ENCODE measurements at regions not wholly inside any gene's neighbourhood (a gene's known extent, or its start where the extent isn't known, plus 50 kb on each side); places are given as distances from the start of the nearest gene placed in this dataset.

- Histone ChIP-seq H3K36me3 (no peaks in the 10 kb centered on the region), H3K4me1 (peaks cover 57 to 86% (median 64%) of the 10 kb centered on the region in 10 experiments), H3K4me2 (peak overlapping the region in 10 of 11 experiments; percentile 75 to 96 (median 89); a peak in 20 of 22 replicates), H3K27ac (0 out of 22 replicates have a peak overlapping the region, but pooled peaks of 2 of the 11 experiments have one; percentile 7 to 48), H4K20me1 (no peaks in the 10 kb centered on the region), H3K27me3 (peaks cover 0 to 7% (median 0%) of the 10 kb centered on the region in 11 experiments; a peak in 1 of 22 replicates), H3K4me3 (no peak overlapping the region), H3K9me3 (replicated peaks in 1 of 11) (peaks cover 10 to 25% (median 18%) of the 10 kb centered on the region in 11 experiments), H3K9ac (no peak overlapping the region; a peak in 1 of 22 replicates)
- no peak for TF ChIP-seq Cebpa-rat (IDR thresholded peaks at IDR 0.05)
These were observed 81.3 kb upstream of the LINC01488 start for GRCh38 chr11:69400140-69400539.

- H3K4me2 ChIP-seq, result peak overlapping the region; percentile 75 to 96 (median 89)
- H3K9ac ChIP-seq, result peak overlapping the region in 8 of 11 experiments; percentile 1 to 53 (median 42); a peak in 13 of 22 replicates
- peaks cover 10 to 25% (median 18%) of the 10 kb centered on the region in 11 experiments for H3K9me3 ChIP-seq (replicated peaks in 1 of 11)
These were observed 80.5 kb upstream of the LINC01488 start for GRCh38 chr11:69400771-69401590.

GRCh38 chr11:69401715-69402114, 79.7 kb upstream of the LINC01488 start:
- no peak for TF ChIP-seq Cebpa-rat (IDR thresholded peaks at IDR 0.05)
- H3K9ac ChIP-seq, result peak overlapping the region in 9 of 11 experiments; percentile 1 to 53 (median 38); a peak in 13 of 22 replicates
- H3K4me1 ChIP-seq, result peaks cover 44 to 74% (median 59%) of the 10 kb centered on the region in 10 experiments
- H3K4me2 ChIP-seq, result peak overlapping the region; percentile 75 to 96 (median 89)
- H4K20me1 ChIP-seq, result no peaks in the 10 kb centered on the region
- H3K36me3 ChIP-seq, result no peaks in the 10 kb centered on the region
- peak overlapping the region in 6 of 10 experiments; percentile 0 to 36 (median 19); a peak in 6 of 20 replicates for H3K4me3 ChIP-seq
- peaks cover 0 to 7% (median 0%) of the 10 kb centered on the region in 11 experiments; a peak in 1 of 22 replicates for H3K27me3 ChIP-seq
- H3K27ac ChIP-seq, result peak overlapping the region in 8 of 11 experiments; percentile 1 to 57 (median 40); a peak in 14 of 22 replicates
- peaks cover 10 to 25% (median 18%) of the 10 kb centered on the region in 11 experiments for H3K9me3 ChIP-seq (replicated peaks in 1 of 11)

More at GRCh38 chr11:69400771-69401590, 80.5 kb upstream of the LINC01488 start:
- H3K36me3 ChIP-seq, result no peaks in the 10 kb centered on the region
- peaks cover 0 to 7% (median 0%) of the 10 kb centered on the region in 11 experiments; a peak in 1 of 22 replicates for H3K27me3 ChIP-seq
- H3K27ac ChIP-seq, result peak overlapping the region in 8 of 11 experiments; percentile 1 to 57 (median 40); a peak in 15 of 22 replicates
- H4K20me1 ChIP-seq, result no peaks in the 10 kb centered on the region
- H3K4me3 ChIP-seq, result peak overlapping the region in 5 of 10 experiments; percentile 2 to 36 (median 27); a peak in 7 of 20 replicates
- peaks cover 49 to 81% (median 61%) of the 10 kb centered on the region in 10 experiments for H3K4me1 ChIP-seq
- no peak for TF ChIP-seq Cebpa-rat (IDR thresholded peaks at IDR 0.05)

GRCh38 chr11:69402251-69402887, 79.1 kb upstream of the LINC01488 start:
- Histone ChIP-seq H3K27me3 (peaks cover 0 to 7% (median 0%) of the 10 kb centered on the region in 11 experiments; a peak in 1 of 22 replicates), H3K4me1 (peaks cover 44 to 68% (median 54%) of the 10 kb centered on the region in 10 experiments), H3K9ac (peak overlapping the region in 7 of 11 experiments; percentile 1 to 53 (median 29); a peak in 4 of 22 replicates), H3K27ac (peak overlapping the region in 8 of 11 experiments; percentile 1 to 57 (median 40); a peak in 11 of 22 replicates), H3K4me2 (peak overlapping the region; percentile 75 to 96 (median 89)), H3K36me3 (no peaks in the 10 kb centered on the region), H3K4me3 (peak overlapping the region in 2 of 10 experiments; percentile 0 to 10; a peak in 1 of 20 replicates), H3K9me3 (replicated peaks in 1 of 11) (peaks cover 10 to 25% (median 18%) of the 10 kb centered on the region in 11 experiments), H4K20me1 (no peaks in the 10 kb centered on the region)
- TF ChIP-seq Cebpa-rat (IDR thresholded peaks at IDR 0.05), result no peak

- Histone ChIP-seq H3K4me2 (peak overlapping the region in 5 of 11 experiments; percentile 1 to 17 (median 3); a peak in 4 of 22 replicates), H4K20me1 (no peaks in the 10 kb centered on the region), H3K4me1 (peaks cover 36 to 60% (median 48%) of the 10 kb centered on the region in 10 experiments), H3K27ac (no peak overlapping the region), H3K27me3 (peaks cover 0 to 7% (median 0%) of the 10 kb centered on the region in 11 experiments; a peak in 1 of 22 replicates), H3K4me3 (no peak overlapping the region), H3K9me3 (replicated peaks in 1 of 11) (peaks cover 10 to 25% (median 18%) of the 10 kb centered on the region in 11 experiments), H3K9ac (no peak overlapping the region), H3K36me3 (no peaks in the 10 kb centered on the region)
- no peak for TF ChIP-seq Cebpa-rat (IDR thresholded peaks at IDR 0.05)
These were observed 77.8 kb upstream of the LINC01488 start for GRCh38 chr11:69403556-69404215.

GRCh38 chr11:69406060-69406459, 75.4 kb upstream of the LINC01488 start:
- Histone ChIP-seq H3K4me1 (peaks cover 37 to 60% (median 43%) of the 10 kb centered on the region in 10 experiments), H3K4me3 (no peak overlapping the region)
- no peak for TF ChIP-seq Cebpa-rat (IDR thresholded peaks at IDR 0.05)

GRCh38 chr11:69409812-69410645, 71.4 kb upstream of the LINC01488 start:
- Histone ChIP-seq H4K20me1 (no peaks in the 10 kb centered on the region), H3K4me3 (no peak overlapping the region), H3K36me3 (no peaks in the 10 kb centered on the region), H3K27me3 (no peaks in the 10 kb centered on the region), H3K27ac (peak overlapping the region in 9 of 11 experiments; percentile 10 to 68 (median 52); a peak in 13 of 22 replicates), H3K4me2 (peak overlapping the region; percentile 65 to 89 (median 75)), H3K9me3 (replicated peaks in 1 of 11) (peaks cover 7 to 19% (median 13%) of the 10 kb centered on the region in 11 experiments; a peak in 16 of 22 replicates), H3K4me1 (peaks cover 30 to 48% (median 36%) of the 10 kb centered on the region in 10 experiments), H3K9ac (peak overlapping the region in 3 of 11 experiments; percentile 0 to 28 (median 26); a peak in 4 of 22 replicates)
- TF ChIP-seq Cebpa-rat (IDR thresholded peaks at IDR 0.05), result no peak

More at GRCh38 chr11:69406060-69406459, 75.4 kb upstream of the LINC01488 start:
- Histone ChIP-seq H3K4me2 (no peak overlapping the region; a peak in 1 of 22 replicates), H3K27me3 (peaks cover 0 to 5% (median 0%) of the 10 kb centered on the region in 11 experiments; a peak in 1 of 22 replicates), H3K36me3 (no peaks in the 10 kb centered on the region), H3K9me3 (replicated peaks in 1 of 11) (peaks cover 10 to 25% (median 18%) of the 10 kb centered on the region in 11 experiments), H3K9ac (no peak overlapping the region), H4K20me1 (no peaks in the 10 kb centered on the region), H3K27ac (no peak overlapping the region)

Data from BLaER1 treated with 17β-estradiol and CSF1 and Interleukin-3, amounts not matched to agents 10 nM and 100 nM (cell line).